HG02981 (cell line): ENCODE measurements at regions not wholly inside any gene's neighbourhood (a gene's known extent, or its start where the extent isn't known, plus 50 kb on each side); places are given as distances from the start of the nearest gene placed in this dataset.
"Not testable (repeated sequence)": the region's sequence is repeated elsewhere in the genome, so short reads cannot be mapped to it uniquely, and the experiment has no call there.

ENCODE experiments used
- ATAC-seq: cut with Tn5 transposase; IDR thresholded peaks from one replicate; pipeline ENCODE4 v1.9.1; 2021; ENCODE audit warnings: mild to moderate bottlenecking, moderate library complexity; ENCODE audit not compliant: unreplicated experiment

DNA sequence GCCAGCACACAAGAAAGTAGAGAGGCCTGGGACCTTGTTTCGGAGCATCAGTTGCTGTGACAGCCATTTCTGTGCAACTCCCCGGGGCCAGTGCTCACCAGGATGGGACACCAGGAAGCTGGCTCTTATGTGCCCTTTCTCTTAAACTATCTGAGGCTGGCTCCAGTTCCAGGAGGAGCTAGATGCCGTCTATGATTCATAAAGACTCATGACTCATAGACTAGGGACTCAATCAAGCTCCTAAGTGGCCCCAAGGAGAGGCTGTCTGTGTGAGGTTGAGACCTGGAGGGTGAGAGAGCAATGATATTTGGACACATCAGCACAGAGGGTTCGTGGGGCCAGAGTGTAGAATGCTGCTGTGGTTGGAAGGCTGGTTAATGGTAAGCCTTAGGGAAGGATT lies 580.1 kb downstream of the CCSER2 start:
- ATAC-seq: no peak

DNA sequence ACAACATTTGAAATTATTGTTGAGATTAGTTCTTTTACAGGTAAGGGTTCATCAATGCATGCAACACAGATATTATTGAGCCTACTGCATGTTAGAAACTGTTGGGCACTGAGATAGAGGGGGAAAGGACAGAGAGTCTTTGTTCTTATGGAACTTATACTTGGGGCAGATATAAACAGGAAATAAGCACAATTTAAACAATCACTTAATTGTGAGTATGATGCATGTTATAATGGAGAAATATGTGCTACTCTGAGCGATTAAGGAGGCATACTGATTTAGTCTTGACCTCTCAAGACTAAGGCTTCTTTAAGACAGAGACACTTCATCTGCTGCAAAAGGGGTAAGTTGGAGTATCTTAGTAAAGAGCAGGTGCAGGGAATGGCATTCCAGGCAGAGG lies 593.3 kb downstream of the CCSER2 start:
- no peak for ATAC-seq

DNA sequence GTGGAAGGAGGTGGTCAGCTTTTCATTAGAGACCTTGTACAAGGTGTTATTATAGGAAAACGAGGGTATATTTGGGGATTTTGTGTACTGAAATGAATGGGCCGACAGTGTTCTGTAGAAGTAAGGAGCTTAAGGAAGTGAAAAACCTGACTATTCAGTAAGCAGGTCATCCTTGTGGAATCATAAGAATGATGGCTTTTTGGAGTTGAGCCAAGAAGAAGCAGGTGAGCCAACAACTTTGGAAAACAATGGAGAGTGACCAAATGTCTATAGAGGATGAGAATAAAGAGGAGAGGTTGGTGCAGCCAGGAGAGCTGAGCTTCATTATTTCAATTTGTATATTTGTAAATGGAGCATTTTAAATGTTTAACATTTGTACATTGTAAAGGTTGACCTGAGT lies 595.7 kb downstream of the CCSER2 start:
- ATAC-seq: no peak

DNA sequence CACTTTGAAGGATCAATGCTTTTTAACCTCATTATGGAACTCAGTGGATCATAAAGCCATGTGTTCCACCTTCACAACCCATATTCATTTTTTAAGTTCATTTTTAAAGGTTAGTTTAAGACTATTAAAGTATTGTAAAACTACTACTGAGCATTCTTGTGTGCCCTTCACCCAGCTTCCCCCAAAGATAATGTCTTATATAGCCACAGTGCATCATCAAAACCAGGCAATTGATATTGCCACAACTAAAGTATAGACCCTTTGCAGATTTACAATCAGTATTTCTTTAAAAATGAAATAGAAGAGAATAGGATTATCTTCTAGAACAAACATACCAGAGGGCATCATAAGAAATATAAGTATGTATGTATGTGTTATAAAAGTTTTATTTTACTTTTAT lies 597.1 kb downstream of the CCSER2 start:
- no peak for ATAC-seq

DNA sequence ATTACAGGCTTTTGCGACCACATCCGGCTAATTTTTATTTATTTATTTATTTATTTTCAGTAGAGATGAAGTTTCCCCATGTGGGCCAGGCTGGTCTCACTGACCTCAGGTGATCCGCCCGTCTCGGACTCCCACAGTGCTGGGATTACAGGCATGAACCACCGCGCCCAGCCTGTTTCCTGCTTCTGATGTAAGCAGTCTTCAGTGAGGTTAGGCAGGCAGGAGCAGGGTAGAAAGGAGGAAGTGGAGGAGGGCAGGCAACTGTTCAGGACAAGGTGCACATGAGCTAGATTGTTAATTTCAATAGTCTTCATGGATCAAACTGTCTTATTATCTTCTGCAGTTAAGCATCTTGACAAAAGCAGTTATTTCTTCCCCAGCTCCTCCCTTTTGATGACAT lies 605.0 kb downstream of the CCSER2 start:
- ATAC-seq: no peak

DNA sequence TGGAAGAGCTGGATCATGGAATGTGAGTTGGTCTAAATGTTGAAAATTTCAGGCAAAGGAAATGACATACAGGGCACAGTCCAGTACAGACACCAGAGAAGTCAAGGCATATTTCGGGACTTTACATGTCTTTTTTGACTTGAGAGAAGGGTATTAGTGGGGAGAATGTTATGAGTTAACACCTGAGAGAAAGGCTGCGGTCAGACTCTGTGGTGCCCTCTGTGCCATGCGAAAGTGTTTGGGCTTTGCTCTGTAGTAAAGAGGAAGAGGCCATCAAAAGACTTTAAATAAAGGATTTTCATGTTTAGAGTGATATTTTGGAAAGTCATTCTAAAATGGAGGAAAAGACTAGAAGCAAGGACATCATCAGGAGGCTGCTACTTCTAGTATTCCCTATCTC lies 607.4 kb downstream of the CCSER2 start:
- ATAC-seq: no peak

DNA sequence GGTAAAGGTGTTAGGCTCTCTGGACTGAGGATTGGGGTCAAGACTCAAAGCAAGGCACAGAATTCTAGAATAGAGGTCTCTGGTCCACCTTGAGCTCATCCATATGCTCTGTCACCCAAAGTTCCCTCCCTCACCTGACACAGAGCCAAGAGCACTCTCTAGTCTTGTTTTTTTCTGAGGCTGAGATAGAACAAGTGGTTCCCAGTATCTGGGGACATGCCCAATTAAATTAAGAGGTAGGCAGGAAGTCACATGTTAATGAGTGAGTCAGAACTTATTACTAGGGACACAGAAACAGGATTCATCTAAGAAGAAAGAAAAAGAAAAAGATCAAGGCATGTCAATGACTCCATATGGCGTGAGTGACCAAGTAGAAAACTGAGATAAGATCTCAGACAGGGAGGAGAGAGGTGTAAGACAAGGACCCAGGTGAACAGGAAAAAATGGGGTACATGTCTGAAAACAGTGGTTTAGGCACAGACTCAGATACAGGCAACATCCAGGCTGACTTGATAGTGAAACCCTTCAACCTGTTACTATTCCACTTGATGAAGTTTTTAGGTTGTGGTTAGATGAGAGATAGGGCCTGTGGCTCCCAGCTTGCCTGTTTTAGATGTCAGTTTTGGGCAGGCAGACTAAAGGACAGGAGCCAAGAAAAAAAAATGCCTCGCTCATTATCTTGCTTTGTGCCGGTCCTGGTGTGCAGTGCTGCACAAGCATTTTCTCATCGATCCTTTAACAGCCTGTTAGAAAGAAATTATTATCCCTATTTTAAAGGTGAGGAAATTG lies 609.9 kb downstream of the CCSER2 start:
- ATAC-seq: no peak

DNA sequence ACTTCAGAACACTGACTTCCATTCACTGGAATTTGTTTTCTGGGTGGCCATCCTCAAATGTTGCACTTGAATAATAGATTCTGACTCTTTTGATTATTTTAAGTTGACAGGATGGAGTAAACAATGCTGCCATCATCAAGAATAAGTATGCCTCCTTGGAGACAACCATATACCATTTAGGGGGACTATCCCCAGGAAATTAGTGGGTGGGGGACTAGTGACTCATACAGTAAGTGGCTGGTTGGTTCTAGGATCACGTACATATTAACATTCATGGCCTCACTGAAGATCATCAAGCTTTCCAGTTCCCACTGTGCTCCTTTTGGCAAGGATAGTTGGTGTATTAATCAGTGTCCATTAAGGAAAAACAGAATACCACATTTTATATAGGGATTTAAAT lies 615.2 kb downstream of the CCSER2 start:
- ATAC-seq: no peak

DNA sequence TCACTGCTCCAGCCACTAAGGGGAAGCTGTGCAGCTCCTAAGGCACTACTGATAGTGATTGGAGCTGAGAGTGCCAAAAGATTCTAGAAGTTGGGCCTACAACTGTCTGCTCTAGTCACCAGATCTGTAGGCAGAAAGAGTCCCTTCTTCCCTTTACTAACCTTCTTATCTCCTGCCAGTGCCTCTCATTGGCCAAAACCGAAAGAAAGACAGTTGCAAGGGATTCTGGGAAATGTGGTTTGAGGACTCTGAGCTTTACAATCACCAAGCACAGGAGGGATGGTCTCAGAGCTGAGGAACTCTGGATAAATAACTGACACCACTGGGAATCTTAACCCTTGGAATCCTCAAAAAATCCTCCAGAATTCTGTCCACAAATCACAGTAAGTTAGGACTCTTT lies 615.8 kb downstream of the CCSER2 start:
- no peak for ATAC-seq

DNA sequence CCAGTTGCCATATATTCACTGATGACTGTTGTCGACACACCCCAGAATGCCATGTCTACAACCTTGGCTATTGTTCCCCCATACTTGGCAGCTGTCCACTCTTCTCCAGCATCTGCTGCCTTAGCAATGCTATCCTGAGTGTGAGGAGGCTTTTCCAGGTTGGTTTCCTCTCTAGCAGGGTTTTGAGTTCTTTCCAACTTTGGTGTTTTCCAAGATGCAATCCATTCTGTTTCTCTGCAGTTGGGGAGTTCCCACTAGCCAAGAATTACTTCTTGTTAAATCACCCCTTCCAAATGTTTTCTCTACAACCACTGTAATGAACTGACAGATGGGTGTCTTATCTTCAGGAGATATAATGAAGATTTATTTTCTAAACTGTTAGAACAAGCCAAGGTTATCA lies 617.4 kb downstream of the CCSER2 start:
- no peak for ATAC-seq

DNA sequence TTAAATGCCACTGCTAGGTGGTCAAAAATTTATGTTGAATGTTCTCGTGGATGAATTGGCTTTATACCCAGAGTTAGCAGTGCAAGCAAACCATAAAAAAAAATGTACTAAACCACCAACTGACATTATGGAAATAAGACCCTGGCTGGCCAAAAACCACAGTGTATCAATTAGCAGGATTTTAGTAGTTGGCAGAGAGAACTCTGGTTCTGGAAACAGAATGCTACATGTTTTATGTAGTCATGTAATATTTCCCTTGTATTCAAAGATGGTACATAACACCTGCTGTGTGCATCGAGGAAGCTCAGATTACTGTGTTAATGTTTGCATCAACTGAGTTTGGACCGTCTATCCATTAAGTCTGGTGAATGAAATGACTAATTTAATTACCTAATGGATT lies 618.5 kb downstream of the CCSER2 start:
- no peak for ATAC-seq

DNA sequence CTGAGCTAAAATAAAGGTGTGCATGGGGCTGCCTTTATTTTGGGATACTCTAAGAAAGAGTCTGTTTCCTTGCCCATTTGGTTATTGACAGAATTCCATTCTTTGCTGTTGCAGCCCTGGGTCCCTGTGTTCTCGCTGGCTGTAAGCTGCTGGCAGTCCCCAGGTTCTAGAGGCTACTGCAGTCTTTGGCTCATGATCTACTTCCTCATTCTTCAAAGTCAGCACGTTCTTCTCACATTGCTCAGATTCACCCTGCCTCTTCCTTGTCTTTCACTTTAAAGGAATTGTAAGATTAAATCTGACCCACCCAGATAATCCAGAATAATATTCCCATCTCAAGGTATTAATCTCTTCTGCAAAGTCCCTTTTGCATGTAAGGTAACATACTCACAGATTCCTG lies 620.3 kb downstream of the CCSER2 start:
- ATAC-seq: no peak

DNA sequence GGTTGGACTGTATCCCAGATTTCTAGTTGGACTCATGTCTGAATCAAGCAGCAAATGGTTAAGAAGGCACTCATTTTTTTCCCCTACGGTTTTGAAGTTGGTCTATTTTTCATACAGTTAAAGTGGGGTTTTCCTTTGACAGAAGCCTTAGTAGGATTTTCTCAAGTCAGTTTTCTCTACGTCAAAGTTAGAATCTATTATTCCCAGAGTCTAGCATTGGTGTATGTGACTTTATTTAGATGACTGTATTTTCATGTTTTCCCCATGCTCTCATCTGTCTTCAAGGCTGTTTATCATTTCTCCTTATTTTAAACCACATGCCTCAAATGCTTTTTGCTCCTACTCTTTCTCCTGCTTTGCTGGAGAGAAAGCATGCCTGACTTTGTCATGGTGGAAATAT lies 623.2 kb downstream of the CCSER2 start:
- ATAC-seq: no peak

DNA sequence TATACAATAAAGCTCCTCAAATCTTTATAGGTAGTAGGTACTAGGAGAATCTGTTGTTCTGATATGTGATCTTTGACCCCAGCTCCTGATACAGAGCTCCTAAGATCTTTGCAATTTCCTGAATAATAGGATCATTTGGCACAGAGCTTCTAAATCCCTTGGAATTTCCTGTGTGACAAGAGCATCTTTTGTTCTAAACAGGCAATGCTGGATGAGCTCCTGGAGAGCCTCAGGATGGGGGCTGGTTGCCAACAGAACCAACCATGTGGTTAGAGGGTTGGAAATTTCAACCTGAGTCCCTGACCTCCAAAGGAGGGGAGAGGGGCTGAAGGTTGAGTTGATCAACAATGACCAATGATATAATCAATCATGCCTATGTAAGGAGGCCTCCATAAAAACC lies 629.0 kb downstream of the CCSER2 start:
- no peak for ATAC-seq

DNA sequence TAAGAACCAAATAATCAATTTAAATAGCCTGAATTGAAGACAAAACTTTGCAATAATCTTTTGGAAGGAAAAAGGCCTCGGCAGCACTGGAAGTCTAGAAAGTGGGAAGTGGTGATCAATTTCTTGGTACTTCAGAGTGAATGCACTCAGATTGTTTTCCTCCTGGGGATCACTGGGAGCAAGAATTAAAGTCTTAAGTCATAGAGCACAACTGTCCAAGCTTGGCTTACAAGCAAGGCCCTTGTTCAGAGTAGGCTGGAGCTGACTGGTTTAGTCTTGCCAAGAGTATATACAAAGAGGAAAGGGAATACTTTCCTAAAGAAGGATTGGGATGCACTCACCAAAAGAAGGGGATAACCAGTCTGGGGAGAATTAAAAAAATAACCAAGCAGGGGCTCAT lies 637.1 kb downstream of the CCSER2 start:
- ATAC-seq: no peak

DNA sequence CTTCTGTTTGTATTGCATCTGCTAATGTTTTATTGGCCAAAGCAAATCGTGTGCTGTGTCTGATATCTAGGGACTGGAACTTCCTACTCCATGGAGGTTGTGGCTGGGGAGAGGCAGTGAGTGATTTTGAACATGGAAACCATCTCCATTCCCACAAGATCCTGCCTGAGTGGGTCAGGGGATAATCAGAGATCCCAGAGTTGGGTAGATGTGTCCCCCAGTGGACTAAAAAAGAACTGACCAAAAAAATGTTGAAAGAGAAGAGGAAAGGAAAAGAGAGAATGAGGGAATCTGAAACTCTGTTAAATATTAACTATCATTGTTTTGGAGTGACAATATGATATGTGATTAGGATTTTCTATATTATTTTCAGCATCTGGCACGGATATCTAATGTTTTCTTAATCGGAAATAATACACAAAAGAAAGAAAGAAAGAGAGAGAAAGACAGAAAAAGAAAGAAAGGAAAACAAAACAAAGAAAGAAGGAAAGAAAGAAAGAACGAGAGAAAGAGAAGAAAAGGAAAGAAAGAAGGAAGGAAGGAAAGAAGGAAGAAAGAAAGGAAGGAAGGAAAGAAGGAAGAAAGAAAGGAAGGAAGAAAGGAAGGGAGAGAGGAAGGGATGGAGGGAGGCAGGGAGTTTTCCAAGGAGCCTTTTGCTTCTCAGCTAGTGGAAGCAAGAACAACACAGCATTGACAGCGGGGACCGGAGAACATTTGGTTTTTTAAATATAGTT lies 638.5 kb downstream of the CCSER2 start:
- ATAC-seq: no peak

DNA sequence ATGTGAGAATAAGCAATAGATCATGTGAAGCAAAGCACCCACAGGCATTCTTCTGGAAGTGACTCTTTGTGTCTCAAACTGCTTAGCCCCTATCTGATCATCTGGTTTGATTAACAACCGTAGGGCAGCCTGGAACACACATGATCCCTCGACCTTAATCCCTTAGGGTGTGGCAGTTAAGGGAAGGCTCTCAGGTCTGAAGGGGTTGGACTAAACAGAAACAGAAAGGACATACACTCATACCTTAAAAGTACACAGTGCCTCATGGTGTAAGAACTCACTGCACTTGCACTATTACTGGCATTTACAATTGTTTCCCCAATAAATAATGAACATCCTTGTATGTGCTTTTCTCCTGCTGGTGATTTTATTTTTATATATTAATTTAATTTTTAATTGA lies 640.9 kb downstream of the CCSER2 start:
- ATAC-seq: not testable (repeated sequence)

DNA sequence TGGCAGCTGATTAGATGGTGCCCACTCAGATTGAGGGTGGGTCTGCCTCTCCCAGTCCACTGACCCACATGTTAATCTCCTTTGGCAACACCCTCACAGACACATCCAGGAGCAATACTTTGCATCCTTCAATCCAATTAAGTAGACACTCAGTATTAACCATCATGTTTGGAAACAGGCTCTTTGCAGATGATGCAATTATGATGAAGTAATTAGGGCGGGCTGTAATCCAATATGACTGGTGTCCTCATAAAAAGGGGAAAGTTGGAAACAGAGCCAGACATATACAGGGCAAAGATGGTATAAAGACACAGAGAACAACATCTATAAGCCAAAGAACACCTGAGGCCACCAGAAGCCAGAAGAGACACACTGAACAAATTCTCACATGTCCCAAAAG lies 658.6 kb downstream of the CCSER2 start:
- no peak for ATAC-seq

DNA sequence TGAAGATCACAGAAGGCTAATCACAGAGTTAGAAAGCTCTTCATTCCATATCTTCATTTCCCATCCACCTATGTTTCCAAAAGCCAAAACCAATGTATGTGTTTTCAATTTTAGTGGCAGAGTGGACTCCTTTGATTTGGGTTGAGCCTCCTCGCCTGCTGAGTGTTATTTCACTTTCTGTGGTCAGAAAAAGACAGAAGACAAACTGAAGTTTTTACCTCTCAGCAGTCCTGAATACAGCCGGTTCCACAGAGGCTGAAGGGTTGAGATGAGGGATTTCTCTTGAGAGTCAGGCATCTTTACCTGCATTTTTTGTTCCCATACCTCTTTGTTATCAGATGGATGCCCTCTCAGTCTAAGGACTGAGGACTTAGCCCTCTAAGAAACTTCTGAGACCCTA lies 659.6 kb downstream of the CCSER2 start:
- no peak for ATAC-seq

DNA sequence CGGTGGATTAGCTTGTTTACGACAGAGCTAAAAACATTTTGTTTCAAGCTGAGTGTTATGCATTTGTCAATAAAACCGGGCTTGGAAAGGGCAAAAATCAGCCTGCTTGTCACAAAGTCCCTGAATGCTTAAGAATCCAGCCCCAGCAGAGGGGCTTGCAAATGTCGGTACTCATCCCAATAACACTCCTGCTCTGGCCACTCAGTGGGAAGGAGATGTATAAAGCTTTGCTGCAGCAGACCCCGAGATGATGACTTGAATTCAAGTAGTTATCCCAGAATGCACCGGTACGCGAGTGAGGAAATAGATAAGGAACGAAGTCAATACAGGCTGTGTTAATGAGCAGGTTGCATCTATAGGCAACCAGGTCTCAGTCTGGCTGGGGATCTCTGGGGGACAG lies 662.3 kb downstream of the CCSER2 start:
- ATAC-seq: no peak

DNA sequence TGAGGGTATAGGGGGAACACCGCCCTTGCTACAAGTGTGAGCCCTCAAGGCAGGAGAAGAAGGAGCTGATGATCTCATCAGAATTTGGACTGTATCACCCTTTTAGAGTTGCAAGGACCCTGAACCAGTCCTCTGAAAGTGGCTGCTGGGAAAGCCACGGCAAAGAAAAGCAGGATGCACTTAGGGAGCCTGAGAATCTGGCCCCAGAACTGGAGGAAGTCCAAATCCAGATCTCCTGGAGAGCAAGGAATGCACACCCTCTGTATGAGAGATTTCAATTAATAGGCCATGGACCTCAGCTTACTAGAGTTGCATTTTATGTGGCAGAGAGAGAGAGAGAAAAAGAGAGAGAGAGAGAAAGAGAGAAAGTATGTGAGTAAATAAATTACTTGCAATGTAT lies 662.9 kb downstream of the CCSER2 start:
- no peak for ATAC-seq

DNA sequence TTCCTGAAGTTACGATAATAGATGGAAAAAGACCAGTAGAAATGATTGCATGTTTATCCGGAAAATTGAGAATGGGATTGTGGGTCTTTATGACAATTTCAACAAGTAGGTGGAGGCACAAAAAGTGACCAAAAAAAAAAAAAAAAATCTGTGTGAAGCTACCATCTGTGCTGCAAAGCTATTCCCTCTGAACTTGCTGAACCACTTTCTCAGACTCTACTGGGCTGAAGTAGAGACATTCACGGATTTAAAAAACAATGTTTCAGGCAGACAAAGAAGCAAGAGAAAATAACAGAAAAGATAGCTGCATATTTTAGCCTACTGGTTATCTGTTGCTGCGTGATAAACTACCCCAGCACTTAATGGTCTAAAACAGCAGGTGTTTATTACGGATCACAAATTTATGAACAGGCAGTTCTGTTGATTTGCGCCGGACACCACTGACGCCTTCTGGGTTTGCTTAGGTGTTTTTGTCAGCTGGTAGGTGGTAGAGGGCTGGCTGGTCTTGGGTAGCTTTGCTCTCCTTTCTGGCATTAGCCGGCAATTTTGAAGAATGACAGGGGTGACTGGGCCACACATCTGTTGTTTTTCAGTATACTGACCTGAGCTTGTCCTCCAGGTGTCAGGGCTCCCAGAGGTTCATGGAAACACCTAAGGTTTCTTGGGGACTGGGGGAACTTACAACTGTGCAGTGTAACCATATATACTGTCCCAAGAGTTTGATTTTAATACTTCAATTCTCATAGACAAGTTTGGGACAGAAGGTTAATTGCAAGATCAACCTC lies 665.1 kb downstream of the CCSER2 start:
- no peak for ATAC-seq
